ENCODE measurements at regions not wholly inside any gene's neighbourhood (a gene's known extent, or its start where the extent isn't known, plus 50 kb on each side); places are given as distances from the start of the nearest gene placed in this dataset.
A peak's percentile ranks its signal among the peaks of the same experiment; 100 is the strongest.
"Not testable (repeated sequence)": the region's sequence is repeated elsewhere in the genome, so short reads cannot be mapped to it uniquely, and the experiment has no call there.

GRCh38 chrX:920234-920799 lies 289.7 kb downstream of the SHOX start:
- ChIA-PET CTCF (no interaction called here), POLR2A (no interaction called here)

GRCh38 chrX:916230-916599 lies 285.6 kb downstream of the SHOX start:
- H3K9me3 Mint-ChIP-seq: peaks cover 0 to 9% (median 3%) of the 10 kb centered on the region in 5 donors

More at GRCh38 chrX:920234-920799, 289.7 kb downstream of the SHOX start:
- H3K27me3 ChIP-seq (ENCODE audit: insufficient read depth, low read length, poor library complexity, severe bottlenecking): no peaks in the 10 kb centered on the region
- no peaks in the 10 kb centered on the region for H3K4me1 ChIP-seq (ENCODE audit: insufficient read depth, low read length)
- H3K9me3 Mint-ChIP-seq: peaks cover 0 to 5% (median 3%) of the 10 kb centered on the region in 5 donors
- no peaks in the 10 kb centered on the region for H3K36me3 ChIP-seq (ENCODE audit: insufficient read depth, low read length)
- H3K4me3 Mint-ChIP-seq: no peak overlapping the region
- no peak for DNase-seq
- no peaks in the 10 kb centered on the region for H3K4me1 Mint-ChIP-seq
- no peaks in the 10 kb centered on the region for H3K36me3 Mint-ChIP-seq
- no peaks in the 10 kb centered on the region for H3K27me3 Mint-ChIP-seq
- H3K27ac ChIP-seq (ENCODE audit: low read depth, low read length): no peak overlapping the region
- H3K27ac Mint-ChIP-seq: peak overlapping the region in 1 of 8 donors; percentile 56
- H3K4me3 ChIP-seq (ENCODE audit: low read length): no peak overlapping the region
- H3K9me3 ChIP-seq (ENCODE audit: low read length): no peaks in the 10 kb centered on the region

GRCh38 chrX:915427-916229 lies 285.0 kb downstream of the SHOX start:
- H3K4me1 ChIP-seq (ENCODE audit: insufficient read depth, low read length): no peaks in the 10 kb centered on the region
- no peak overlapping the region for H3K4me3 ChIP-seq (ENCODE audit: low read length)
- peak in 1 of 5 donors; percentile 10 for DNase-seq
- no peaks in the 10 kb centered on the region for H3K4me1 Mint-ChIP-seq
- peaks cover 0 to 9% (median 3%) of the 10 kb centered on the region in 5 donors for H3K9me3 Mint-ChIP-seq
- no peak overlapping the region for H3K27ac Mint-ChIP-seq
- ChIA-PET POLR2A (no interaction called here), CTCF (no interaction called here)
- no peaks in the 10 kb centered on the region for H3K27me3 ChIP-seq (ENCODE audit: insufficient read depth, low read length, poor library complexity, severe bottlenecking)
- H3K27ac ChIP-seq (ENCODE audit: low read depth, low read length): no peak overlapping the region
- H3K4me3 Mint-ChIP-seq: no peak overlapping the region
- H3K36me3 Mint-ChIP-seq: no peaks in the 10 kb centered on the region
- H3K27me3 Mint-ChIP-seq: peaks cover 0 to 5% of the 10 kb centered on the region in 2 donors
- H3K9me3 ChIP-seq (ENCODE audit: low read length): no peaks in the 10 kb centered on the region
- no peaks in the 10 kb centered on the region for H3K36me3 ChIP-seq (ENCODE audit: insufficient read depth, low read length)

More at GRCh38 chrX:916230-916599, 285.6 kb downstream of the SHOX start:
- ChIA-PET POLR2A (no interaction called here), CTCF (no interaction called here)
- H3K4me1 ChIP-seq (ENCODE audit: insufficient read depth, low read length): no peaks in the 10 kb centered on the region
- no peaks in the 10 kb centered on the region for H3K36me3 ChIP-seq (ENCODE audit: insufficient read depth, low read length)
- H3K27me3 ChIP-seq (ENCODE audit: insufficient read depth, low read length, poor library complexity, severe bottlenecking): no peaks in the 10 kb centered on the region
- H3K4me1 Mint-ChIP-seq: no peaks in the 10 kb centered on the region
- H3K4me3 Mint-ChIP-seq: no peak overlapping the region
- no peak overlapping the region for H3K4me3 ChIP-seq (ENCODE audit: low read length)
- DNase-seq: no peak
- no peaks in the 10 kb centered on the region for H3K36me3 Mint-ChIP-seq
- H3K9me3 ChIP-seq (ENCODE audit: low read length): no peaks in the 10 kb centered on the region
- H3K27ac Mint-ChIP-seq: no peak overlapping the region
- no peak overlapping the region for H3K27ac ChIP-seq (ENCODE audit: low read depth, low read length)
- H3K27me3 Mint-ChIP-seq: peaks cover 0 to 5% of the 10 kb centered on the region in 2 donors

GRCh38 chrX:914206-914605 lies 283.6 kb downstream of the SHOX start:
- peaks cover 0 to 6% (median 0%) of the 10 kb centered on the region in 5 donors for H3K9me3 Mint-ChIP-seq

GRCh38 chrX:912677-913076 lies 282.1 kb downstream of the SHOX start:
- Mint-ChIP-seq H3K27ac (no peak overlapping the region), H3K36me3 (no peaks in the 10 kb centered on the region), H3K4me1 (no peaks in the 10 kb centered on the region), H3K4me3 (no peak overlapping the region), H3K9me3 (peaks cover 0 to 6% (median 0%) of the 10 kb centered on the region in 5 donors), H3K27me3 (peaks cover 0 to 5% of the 10 kb centered on the region in 2 donors)
- DNase-seq: no peak
- Histone ChIP-seq H3K4me3 (ENCODE audit: low read length) (no peak overlapping the region), H3K9me3 (ENCODE audit: low read length) (no peaks in the 10 kb centered on the region), H3K36me3 (ENCODE audit: insufficient read depth, low read length) (no peaks in the 10 kb centered on the region), H3K27ac (ENCODE audit: low read depth, low read length) (no peak overlapping the region), H3K4me1 (ENCODE audit: insufficient read depth, low read length) (no peaks in the 10 kb centered on the region), H3K27me3 (ENCODE audit: insufficient read depth, low read length, poor library complexity, severe bottlenecking) (no peaks in the 10 kb centered on the region)
- POLR2A ChIA-PET: no interaction called here
- CTCF ChIA-PET: no interaction called here

More at GRCh38 chrX:914206-914605, 283.6 kb downstream of the SHOX start:
- DNase-seq: no peak
- Histone ChIP-seq H3K4me3 (ENCODE audit: low read length) (no peak overlapping the region), H3K27me3 (ENCODE audit: insufficient read depth, low read length, poor library complexity, severe bottlenecking) (no peaks in the 10 kb centered on the region), H3K36me3 (ENCODE audit: insufficient read depth, low read length) (no peaks in the 10 kb centered on the region), H3K9me3 (ENCODE audit: low read length) (no peaks in the 10 kb centered on the region), H3K27ac (ENCODE audit: low read depth, low read length) (no peak overlapping the region), H3K4me1 (ENCODE audit: insufficient read depth, low read length) (no peaks in the 10 kb centered on the region)
- ChIA-PET POLR2A (no interaction called here), CTCF (no interaction called here)
- Mint-ChIP-seq H3K4me1 (no peaks in the 10 kb centered on the region), H3K4me3 (no peak overlapping the region), H3K27me3 (peaks cover 0 to 5% of the 10 kb centered on the region in 2 donors), H3K27ac (no peak overlapping the region), H3K36me3 (no peaks in the 10 kb centered on the region)

- H3K27me3 ChIP-seq (ENCODE audit: insufficient read depth, low read length, poor library complexity, severe bottlenecking); H3K27me3 Mint-ChIP-seq; POLR2A ChIA-PET; H3K27ac ChIP-seq (ENCODE audit: low read depth, low read length); H3K36me3 Mint-ChIP-seq; H3K4me3 Mint-ChIP-seq; H3K4me1 Mint-ChIP-seq; H3K4me3 ChIP-seq (ENCODE audit: low read length); H3K9me3 ChIP-seq (ENCODE audit: low read length); H3K4me1 ChIP-seq (ENCODE audit: insufficient read depth, low read length); CTCF ChIA-PET; H3K36me3 ChIP-seq (ENCODE audit: insufficient read depth, low read length); DNase-seq; H3K27ac Mint-ChIP-seq: not testable (repeated sequence)
- peaks cover 0 to 12% (median 2%) of the 10 kb centered on the region in 5 donors for H3K9me3 Mint-ChIP-seq
These were observed 278.5 kb downstream of the SHOX start for GRCh38 chrX:909068-909467.

- Histone ChIP-seq H3K4me3 (ENCODE audit: low read length) (no peak overlapping the region), H3K4me1 (ENCODE audit: insufficient read depth, low read length) (no peaks in the 10 kb centered on the region), H3K36me3 (ENCODE audit: insufficient read depth, low read length) (no peaks in the 10 kb centered on the region), H3K27me3 (ENCODE audit: insufficient read depth, low read length, poor library complexity, severe bottlenecking) (no peaks in the 10 kb centered on the region), H3K27ac (ENCODE audit: low read depth, low read length) (no peak overlapping the region), H3K9me3 (ENCODE audit: low read length) (no peaks in the 10 kb centered on the region)
- Mint-ChIP-seq H3K27me3 (peaks cover 0 to under 1% of the 10 kb centered on the region in 2 donors), H3K36me3 (no peaks in the 10 kb centered on the region), H3K27ac (no peak overlapping the region), H3K9me3 (peaks cover 0 to 14% (median 6%) of the 10 kb centered on the region in 5 donors), H3K4me1 (no peaks in the 10 kb centered on the region), H3K4me3 (no peak overlapping the region)
- CTCF ChIA-PET: no interaction called here
- no peak for DNase-seq
- POLR2A ChIA-PET: no interaction called here
These were observed 276.0 kb downstream of the SHOX start for GRCh38 chrX:906586-906985.

- Histone ChIP-seq H3K4me3 (ENCODE audit: low read length) (no peak overlapping the region), H3K4me1 (ENCODE audit: insufficient read depth, low read length) (no peaks in the 10 kb centered on the region), H3K9me3 (ENCODE audit: low read length) (no peaks in the 10 kb centered on the region), H3K27ac (ENCODE audit: low read depth, low read length) (no peak overlapping the region), H3K27me3 (ENCODE audit: insufficient read depth, low read length, poor library complexity, severe bottlenecking) (no peaks in the 10 kb centered on the region), H3K36me3 (ENCODE audit: insufficient read depth, low read length) (no peaks in the 10 kb centered on the region)
- H3K36me3 Mint-ChIP-seq: no peaks in the 10 kb centered on the region
- ChIA-PET POLR2A (no interaction called here), CTCF (no interaction called here)
- H3K4me3 Mint-ChIP-seq: no peak overlapping the region
- peaks cover 0 to 14% (median 6%) of the 10 kb centered on the region in 5 donors for H3K9me3 Mint-ChIP-seq
- H3K27me3 Mint-ChIP-seq: no peaks in the 10 kb centered on the region
- H3K4me1 Mint-ChIP-seq: no peaks in the 10 kb centered on the region
- no peak overlapping the region for H3K27ac Mint-ChIP-seq
- no peak for DNase-seq
These were observed 275.4 kb downstream of the SHOX start for GRCh38 chrX:905848-906566.
